Testis (tissue), 2 donors: ENCODE measurements at regions not wholly inside any gene's neighbourhood (a gene's known extent, or its start where the extent isn't known, plus 50 kb on each side); places are given as distances from the start of the nearest gene placed in this dataset.

Experiments used
- CTCF ChIP-seq, 3 experiments: fragments of 450-650 bp in 2 of 3; fragments of 200-600 bp in 1 of 3; sonication (generic) in 1 of 3; IDR thresholded peaks; one replicate each; pipeline ENCODE4 v1.5.1; 2016 to 2019; ENCODE audit warnings: antibody characterized with exemption in 3 of 3, mild to moderate bottlenecking in 2 of 3, moderate library complexity in 1 of 3
- POLR2A ChIP-seq: fragments of 450-650 bp; IDR thresholded peaks from one replicate; pipeline ENCODE4 v1.6.1; 2017; ENCODE audit warnings: antibody characterized with exemption, mild to moderate bottlenecking, moderate library complexity

- TF ChIP-seq CTCF (IDR thresholded peaks at IDR 0.05) = no peak
- TF ChIP-seq POLR2A = no peak
Measured at GRCh38 chr2:118339386-118339785, 251.1 kb downstream of the INSIG2 start.
